Nephron (organoid): ENCODE measurements at regions not wholly inside any gene's neighbourhood (a gene's known extent, or its start where the extent isn't known, plus 50 kb on each side); places are given as distances from the start of the nearest gene placed in this dataset.

Source experiments
- H3K27ac Mint-ChIP-seq, 3 experiments: 2 replicates each; pipeline ENCODE4 v1.8.0; 2020; ENCODE audit warnings: mixed read lengths in 3 of 3, mild to moderate bottlenecking in 2 of 3, moderate library complexity in 1 of 3
- H3K27me3 Mint-ChIP-seq: 2 replicates; pipeline ENCODE4 v1.8.0; 2021; ENCODE audit warnings: low read depth, mild to moderate bottlenecking, moderate library complexity, mixed read lengths
- H3K36me3 Mint-ChIP-seq: 2 replicates; pipeline ENCODE4 v1.8.0; 2020; ENCODE audit warnings: low read depth, mixed read lengths
- H3K4me1 Mint-ChIP-seq: 2 replicates; pipeline ENCODE4 v1.8.0; 2020; ENCODE audit warnings: mixed read lengths
- H3K4me3 Mint-ChIP-seq, 3 experiments: 2 replicates each; pipeline ENCODE4 v1.8.0; 2020; ENCODE audit warnings: mild to moderate bottlenecking in 3 of 3, mixed read lengths in 3 of 3, moderate library complexity in 2 of 3
- H3K9me3 Mint-ChIP-seq: 2 replicates; pipeline ENCODE4 v1.8.0; 2020; ENCODE audit warnings: mixed read lengths
- CTCF ChIP-seq, 3 experiments: fragments of 200-600 bp; sonication (generic); IDR thresholded peaks; one replicate each; pipeline ENCODE4 v1.5.0; 2021; ENCODE audit warnings: antibody characterized with exemption in 3 of 3; ENCODE audit not compliant: unreplicated experiment in 3 of 3

- peaks cover 32% of the 10 kb centered on the region for H3K27me3 Mint-ChIP-seq
- no peaks in the 10 kb centered on the region for H3K36me3 Mint-ChIP-seq
- no peak for TF ChIP-seq CTCF (IDR thresholded peaks at IDR 0.05; ENCODE audit: unreplicated experiment in 3 of 3)
- H3K27ac Mint-ChIP-seq: peak overlapping the region in 2 of 3 experiments; percentile 0 to 7
- H3K4me3 Mint-ChIP-seq: no peak overlapping the region
- no peaks in the 10 kb centered on the region for H3K9me3 Mint-ChIP-seq
- peaks cover 46% of the 10 kb centered on the region for H3K4me1 Mint-ChIP-seq
These were observed 104.3 kb downstream of the CPN2 start for GRCh38 chr3:194246709-194247349.

DNA sequence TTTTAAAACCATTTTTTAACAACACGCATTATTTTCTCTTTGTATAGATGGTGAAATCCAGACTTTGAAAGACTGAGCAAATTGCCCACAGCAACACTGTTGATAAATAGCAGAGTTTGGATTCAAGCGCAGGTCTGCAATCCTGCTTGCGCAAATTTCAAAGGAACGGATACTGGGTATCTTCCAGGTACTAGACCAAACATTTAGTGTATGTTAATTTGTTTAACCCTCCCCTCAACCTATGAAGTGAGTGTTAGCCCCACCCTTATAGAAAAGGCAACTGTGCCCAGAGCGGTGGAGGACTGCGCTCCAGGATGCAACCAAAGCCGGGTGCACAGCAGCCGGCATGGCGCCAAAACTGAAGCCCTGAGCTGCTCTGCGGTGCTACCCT lies 103.8 kb downstream of the CPN2 start:
- Mint-ChIP-seq H3K4me3 (no peak overlapping the region), H3K27me3 (peaks cover 33% of the 10 kb centered on the region), H3K36me3 (no peaks in the 10 kb centered on the region), H3K4me1 (peaks cover 51% of the 10 kb centered on the region), H3K27ac (no peak overlapping the region), H3K9me3 (no peaks in the 10 kb centered on the region)
- no peak for TF ChIP-seq CTCF (IDR thresholded peaks at IDR 0.05; ENCODE audit: unreplicated experiment in 3 of 3)

DNA sequence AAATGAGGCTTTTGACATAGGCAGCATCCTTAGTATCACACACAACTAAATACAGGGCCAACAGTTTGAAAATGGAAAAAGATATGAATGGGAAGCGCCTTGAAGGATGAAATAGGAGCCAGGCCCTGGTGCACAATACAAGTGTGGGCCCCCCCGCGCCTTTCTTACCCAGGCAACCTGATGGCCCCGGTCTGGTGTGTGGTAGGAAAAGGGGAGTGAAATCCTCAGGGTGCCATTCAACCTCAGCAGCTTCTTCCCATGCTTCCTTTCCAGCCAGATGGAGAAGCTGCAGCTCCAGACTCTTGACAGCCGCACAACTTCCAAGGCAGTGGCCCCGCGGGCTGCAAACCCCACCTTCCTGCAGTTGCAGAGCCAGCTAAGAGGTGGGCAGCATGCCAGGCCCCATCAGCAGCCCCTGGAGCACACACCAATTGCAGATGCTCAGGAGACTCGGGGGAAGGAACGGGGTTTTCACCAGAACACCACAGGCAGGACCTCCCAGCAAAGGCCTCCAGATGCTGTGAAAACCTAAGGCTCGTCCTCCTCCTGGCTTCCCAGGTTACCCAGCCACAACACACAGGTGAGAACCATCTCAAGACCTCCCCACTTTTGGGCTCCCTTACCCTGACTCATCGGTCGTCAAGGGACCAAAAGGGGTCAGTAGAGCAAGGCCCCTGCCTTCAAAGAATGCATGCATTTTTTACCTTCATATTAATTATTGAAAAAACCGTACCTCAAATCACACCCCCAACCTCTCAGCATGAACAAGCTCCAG lies 101.6 kb downstream of the CPN2 start:
- TF ChIP-seq CTCF (IDR thresholded peaks at IDR 0.05; ENCODE audit: unreplicated experiment in 3 of 3): no peak
- Mint-ChIP-seq H3K4me1 (peaks cover 65% of the 10 kb centered on the region), H3K27ac (peak overlapping the region; percentile 85 to 97 (median 94)), H3K36me3 (no peaks in the 10 kb centered on the region), H3K27me3 (peaks cover 44% of the 10 kb centered on the region), H3K9me3 (no peaks in the 10 kb centered on the region), H3K4me3 (peak overlapping the region; percentile 58 to 77 (median 76))

- Mint-ChIP-seq H3K9me3 (no peaks in the 10 kb centered on the region), H3K27ac (peak overlapping the region; percentile 85 to 97 (median 94)), H3K4me1 (peaks cover 68% of the 10 kb centered on the region), H3K36me3 (no peaks in the 10 kb centered on the region), H3K27me3 (peaks cover 45% of the 10 kb centered on the region), H3K4me3 (peak overlapping the region; percentile 58 to 77 (median 76))
- no peak for TF ChIP-seq CTCF (IDR thresholded peaks at IDR 0.05; ENCODE audit: unreplicated experiment in 3 of 3)
These were observed 100.8 kb downstream of the CPN2 start for GRCh38 chr3:194250098-194251002.

DNA sequence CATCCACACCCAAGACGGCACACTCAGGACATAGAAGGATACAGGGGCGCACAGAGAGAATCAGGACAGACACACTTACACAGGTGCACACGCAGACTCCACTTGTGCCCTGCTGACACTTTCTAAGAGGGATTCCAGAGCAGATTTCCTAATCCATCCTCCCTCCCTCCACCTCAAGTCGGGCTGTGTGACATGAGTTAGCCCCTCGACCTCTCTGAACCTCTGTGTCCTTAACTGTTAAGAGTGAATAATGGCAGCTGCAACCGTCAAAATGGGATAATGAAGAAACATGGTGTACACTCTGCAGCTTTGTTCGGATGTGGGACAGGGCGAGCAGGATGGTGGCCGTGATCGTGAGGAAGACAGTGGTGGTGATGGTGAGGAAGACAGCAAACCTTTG lies 100.1 kb downstream of the CPN2 start:
- peak overlapping the region; percentile 85 to 97 (median 94) for H3K27ac Mint-ChIP-seq
- no peak for TF ChIP-seq CTCF (IDR thresholded peaks at IDR 0.05; ENCODE audit: unreplicated experiment in 3 of 3)
- H3K27me3 Mint-ChIP-seq: peaks cover 46% of the 10 kb centered on the region
- H3K36me3 Mint-ChIP-seq: no peaks in the 10 kb centered on the region
- H3K4me1 Mint-ChIP-seq: peaks cover 74% of the 10 kb centered on the region
- H3K9me3 Mint-ChIP-seq: no peaks in the 10 kb centered on the region
- H3K4me3 Mint-ChIP-seq: peak overlapping the region; percentile 29 to 77 (median 40)
